Stimulated activated effector memory CD8-positive, alpha-beta T cell treated with anti-CD3 and anti-CD28 coated beads, Interleukin-12 subunit alpha, Interleukin-12 subunit beta, amount 100 ng/mL, for 72 hours (primary cell): ENCODE measurements at regions not wholly inside any gene's neighbourhood (a gene's known extent, or its start where the extent isn't known, plus 50 kb on each side); places are given as distances from the start of the nearest gene placed in this dataset.

Source experiments
- ATAC-seq: fragments of 150-1000 bp; cut with Tn5 transposase; 2 replicates; pipeline ENCODE4 v1.10.0; 2021
- DNase-seq, 2 donors: peaks; one replicate each; pipeline ENCODE4 v3.0.0; 2021 to 2022; ENCODE audit warnings: low spot score in 2 of 2
- H3K27ac Mint-ChIP-seq: one replicate; pipeline ENCODE4 v1.8.0; 2022; ENCODE audit warnings: mild to moderate bottlenecking, mixed read lengths
- H3K36me3 Mint-ChIP-seq: one replicate; pipeline ENCODE4 v1.8.0; 2022; ENCODE audit warnings: mild to moderate bottlenecking, mixed read lengths
- H3K4me1 Mint-ChIP-seq: one replicate; pipeline ENCODE4 v1.8.0; 2022; ENCODE audit warnings: mixed read lengths
- H3K4me3 Mint-ChIP-seq: one replicate; pipeline ENCODE4 v1.8.0; 2022; ENCODE audit warnings: mild to moderate bottlenecking, mixed read lengths
- H3K9me3 Mint-ChIP-seq: one replicate; pipeline ENCODE4 v1.8.0; 2022; ENCODE audit warnings: mixed read lengths

DNA sequence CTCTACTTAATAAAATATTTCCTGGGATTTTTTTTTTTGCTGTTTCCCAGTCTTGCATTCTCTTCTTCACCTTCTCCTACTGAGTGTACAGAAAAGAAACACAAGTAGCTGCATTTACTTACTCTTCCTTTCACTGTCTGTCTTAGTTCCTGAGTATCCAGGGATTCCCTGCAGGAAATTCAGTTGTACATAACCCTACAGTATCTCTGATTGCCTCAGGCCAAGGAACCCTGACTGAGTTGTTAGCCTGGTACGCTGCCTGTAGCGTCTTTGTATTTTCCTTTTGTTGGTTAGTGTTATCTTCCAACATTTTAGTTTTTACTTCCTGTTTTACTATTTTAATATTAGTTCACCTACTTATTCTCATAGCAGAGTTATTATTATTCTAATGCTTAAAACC lies 142.5 kb upstream of the ROBO1 start:
- no peaks in the 10 kb centered on the region for H3K36me3 Mint-ChIP-seq
- DNase-seq (no peak), ATAC-seq (no peak)
- H3K9me3 Mint-ChIP-seq: peaks cover 14% of the 10 kb centered on the region
- H3K4me3 Mint-ChIP-seq: no peak overlapping the region
- no peaks in the 10 kb centered on the region for H3K4me1 Mint-ChIP-seq
- no peak overlapping the region for H3K27ac Mint-ChIP-seq

DNA sequence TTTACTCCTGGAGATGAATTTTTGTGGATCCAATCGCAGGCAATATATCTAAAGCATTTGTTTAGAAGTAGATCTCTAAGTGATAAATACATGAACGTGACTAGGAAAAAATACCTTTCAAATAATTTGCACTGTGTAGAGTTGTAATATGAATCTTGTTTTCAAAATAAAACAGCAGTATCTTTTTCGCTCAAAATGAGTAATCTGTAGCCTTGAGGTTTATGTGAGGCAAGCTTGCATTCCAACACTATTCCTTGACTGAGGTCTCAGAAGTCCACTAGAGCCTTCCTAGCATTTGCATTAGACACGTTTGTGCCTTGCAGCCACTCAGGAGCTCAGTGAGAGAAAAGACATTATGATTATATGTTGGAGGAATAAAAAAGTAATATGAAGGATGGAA lies 138.3 kb upstream of the ROBO1 start:
- H3K4me3 Mint-ChIP-seq: no peak overlapping the region
- H3K36me3 Mint-ChIP-seq: no peaks in the 10 kb centered on the region
- no peak overlapping the region for H3K27ac Mint-ChIP-seq
- DNase-seq (no peak), ATAC-seq (no peak)
- no peaks in the 10 kb centered on the region for H3K4me1 Mint-ChIP-seq
- peaks cover 20% of the 10 kb centered on the region for H3K9me3 Mint-ChIP-seq

DNA sequence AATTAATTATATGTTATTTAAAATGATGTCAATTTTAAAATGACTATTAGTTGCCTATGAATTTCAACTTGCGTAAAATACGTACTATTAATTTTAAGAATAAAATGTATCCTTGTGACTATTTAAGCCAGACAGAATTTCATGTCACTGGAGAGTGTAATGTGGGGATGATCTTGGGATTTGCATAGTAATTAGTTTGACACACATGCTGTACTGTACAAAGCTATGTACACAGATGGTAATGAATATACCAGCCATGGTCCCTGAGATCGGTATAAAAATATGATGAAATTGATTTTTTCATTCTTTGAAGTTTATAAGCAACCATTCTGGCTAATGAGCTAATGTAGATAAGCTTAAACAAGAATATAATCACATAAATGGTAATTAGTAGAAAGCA lies 134.4 kb upstream of the ROBO1 start:
- Mint-ChIP-seq H3K36me3 (no peaks in the 10 kb centered on the region), H3K27ac (no peak overlapping the region), H3K9me3 (peaks cover 25% of the 10 kb centered on the region), H3K4me1 (no peaks in the 10 kb centered on the region), H3K4me3 (no peak overlapping the region)
- DNase-seq (no peak), ATAC-seq (no peak)

DNA sequence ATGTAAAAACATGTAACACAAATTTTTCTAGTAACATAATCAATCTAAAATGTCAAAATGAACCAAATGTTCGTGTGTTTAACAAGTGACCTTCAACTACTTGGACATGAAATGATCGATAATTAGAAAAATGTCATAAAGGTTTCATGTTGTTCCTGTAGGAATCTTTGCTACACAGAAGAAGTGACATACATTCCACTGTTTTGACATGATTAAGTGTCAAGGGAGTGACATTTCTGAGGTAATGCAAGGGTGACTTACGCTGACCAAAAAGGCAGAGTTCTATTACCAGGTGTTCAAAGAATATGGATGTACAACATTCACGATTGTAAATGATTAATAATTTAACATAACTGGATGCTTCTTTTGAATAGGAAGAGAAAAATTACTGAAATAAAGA lies 131.1 kb upstream of the ROBO1 start:
- Mint-ChIP-seq H3K4me1 (no peaks in the 10 kb centered on the region), H3K27ac (no peak overlapping the region)

DNA sequence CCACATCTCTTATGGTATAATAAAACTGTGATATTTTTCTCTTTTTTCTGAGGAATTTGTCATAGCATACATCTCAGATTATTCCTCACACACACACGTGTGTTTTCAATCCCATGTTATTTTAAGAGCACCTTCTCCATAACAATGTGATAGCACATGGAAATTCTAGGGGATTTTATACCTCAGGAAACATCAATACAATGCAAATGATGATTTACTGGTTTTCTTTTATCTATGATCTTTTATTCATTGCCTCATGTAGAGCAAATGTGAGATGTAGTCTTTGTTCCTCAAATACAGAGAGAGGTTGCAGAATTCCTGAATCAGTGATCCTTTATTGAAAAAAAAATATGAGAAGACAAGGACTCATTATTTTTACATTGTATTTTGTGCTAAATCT lies 128.3 kb upstream of the ROBO1 start:
- Mint-ChIP-seq H3K4me1 (no peaks in the 10 kb centered on the region), H3K4me3 (no peak overlapping the region), H3K9me3 (peaks cover 19% of the 10 kb centered on the region), H3K36me3 (no peaks in the 10 kb centered on the region), H3K27ac (no peak overlapping the region)
- ATAC-seq (no peak), DNase-seq (no peak)

More for the DNA sequence above, 131.1 kb upstream of the ROBO1 start:
- no peaks in the 10 kb centered on the region for H3K36me3 Mint-ChIP-seq
- DNase-seq (no peak), ATAC-seq (no peak)
- no peak overlapping the region for H3K4me3 Mint-ChIP-seq
- H3K9me3 Mint-ChIP-seq: peaks cover 22% of the 10 kb centered on the region

DNA sequence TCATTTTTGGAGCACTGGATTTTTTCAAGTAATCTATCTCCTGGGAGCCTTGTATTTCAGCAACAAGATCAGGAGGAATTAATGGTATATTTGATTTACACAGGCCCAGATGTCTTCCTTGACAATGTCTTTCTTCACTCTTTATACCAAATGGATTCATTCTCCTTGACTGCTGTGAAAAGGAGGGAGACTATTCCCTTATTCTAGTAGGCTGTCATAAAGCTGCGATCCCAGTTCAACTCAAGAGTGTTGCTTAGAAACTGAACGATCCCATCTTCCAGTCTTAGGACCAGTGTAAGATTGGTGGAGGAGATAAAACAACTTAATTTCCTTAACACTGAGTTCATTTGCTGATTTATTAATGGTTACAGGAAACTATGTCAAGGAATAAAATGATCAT lies 119.4 kb upstream of the ROBO1 start:
- Mint-ChIP-seq H3K36me3 (no peaks in the 10 kb centered on the region), H3K27ac (no peak overlapping the region), H3K4me1 (no peaks in the 10 kb centered on the region), H3K9me3 (peaks cover 18% of the 10 kb centered on the region), H3K4me3 (no peak overlapping the region)
- DNase-seq: no peak
- ATAC-seq: no peak

DNA sequence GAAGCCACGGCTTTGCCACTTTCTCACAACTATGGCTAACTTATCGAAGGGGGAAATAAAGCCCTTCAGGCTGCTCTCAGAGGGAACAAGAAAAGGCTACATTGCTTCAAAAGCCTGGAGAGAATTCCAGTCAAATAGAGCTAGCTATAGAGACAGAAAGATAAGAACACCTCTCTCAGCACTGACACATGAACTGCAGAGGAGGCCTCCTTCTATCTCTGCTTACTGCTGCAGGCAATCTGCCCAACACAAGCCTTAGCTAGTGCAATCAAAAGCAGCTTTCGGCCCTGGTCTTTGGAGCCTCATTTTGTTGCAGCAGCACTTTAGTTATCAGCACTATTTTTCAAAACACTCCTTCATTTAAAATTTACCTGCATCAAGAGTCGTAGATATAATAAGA lies 118.4 kb upstream of the ROBO1 start:
- Mint-ChIP-seq H3K9me3 (peaks cover 18% of the 10 kb centered on the region), H3K4me3 (no peak overlapping the region), H3K36me3 (no peaks in the 10 kb centered on the region), H3K4me1 (no peaks in the 10 kb centered on the region), H3K27ac (no peak overlapping the region)
- no peak for ATAC-seq
- no peak for DNase-seq

DNA sequence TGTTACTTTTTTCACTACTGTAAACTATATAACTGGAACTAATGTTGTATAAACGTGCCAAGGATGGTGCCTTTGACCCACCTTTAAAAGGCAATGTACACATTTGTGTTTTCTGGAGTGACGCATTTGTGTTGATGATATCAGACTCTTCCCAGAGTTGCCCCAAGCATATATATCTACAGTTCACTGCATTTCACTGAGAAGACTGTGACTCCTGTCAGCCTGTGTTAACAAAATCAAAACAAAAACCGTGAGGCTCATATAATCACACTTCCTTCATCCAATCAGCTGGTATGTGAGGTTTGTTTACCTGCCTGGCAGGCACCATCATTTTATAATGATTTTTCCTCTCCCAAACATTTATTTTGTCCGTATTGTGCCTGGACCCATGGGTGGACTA lies 117.6 kb upstream of the ROBO1 start:
- no peak overlapping the region for H3K27ac Mint-ChIP-seq
- no peak overlapping the region for H3K4me3 Mint-ChIP-seq
- no peaks in the 10 kb centered on the region for H3K36me3 Mint-ChIP-seq
- no peaks in the 10 kb centered on the region for H3K4me1 Mint-ChIP-seq
- H3K9me3 Mint-ChIP-seq: peaks cover 13% of the 10 kb centered on the region
- ATAC-seq (no peak), DNase-seq (no peak)

DNA sequence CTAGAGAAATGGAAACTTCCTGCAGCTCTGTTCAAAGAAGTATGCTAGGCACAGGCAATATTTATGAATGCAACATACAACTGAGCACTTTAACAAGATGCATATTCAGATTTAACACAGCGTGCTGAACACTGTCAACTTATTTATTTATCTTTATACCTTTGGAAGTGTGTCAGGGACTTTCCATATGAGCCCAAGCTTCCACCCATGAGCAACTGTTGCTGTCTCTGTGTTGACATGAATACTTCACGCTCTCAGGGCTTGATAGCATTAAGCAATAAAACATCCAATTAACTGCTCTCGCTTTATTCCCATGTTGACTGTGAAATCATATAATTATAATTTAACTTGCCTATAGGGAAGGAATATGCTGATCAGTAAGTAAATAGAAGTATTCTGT lies 116.6 kb upstream of the ROBO1 start:
- Mint-ChIP-seq H3K27ac (no peak overlapping the region), H3K4me1 (no peaks in the 10 kb centered on the region), H3K9me3 (peaks cover 7% of the 10 kb centered on the region), H3K36me3 (no peaks in the 10 kb centered on the region), H3K4me3 (no peak overlapping the region)
- no peak for DNase-seq
- ATAC-seq: no peak

DNA sequence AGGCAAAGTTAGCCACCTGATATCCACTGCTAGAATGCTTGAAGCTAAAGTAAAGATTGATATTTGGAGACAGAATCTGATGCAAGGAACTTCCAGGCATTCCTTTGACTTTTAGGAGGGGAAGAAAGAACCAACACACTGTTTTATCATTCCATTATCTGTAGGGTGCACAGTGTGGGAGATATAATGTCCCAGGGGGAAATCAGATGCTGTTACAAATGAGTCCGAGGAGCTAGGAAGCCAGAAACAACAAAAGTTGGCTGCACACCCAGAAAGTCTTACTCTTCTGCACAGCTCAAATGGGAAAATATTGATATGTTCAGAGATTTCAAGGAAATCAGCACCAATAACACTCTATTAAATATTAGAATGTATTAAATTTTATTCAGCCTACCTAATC lies 113.6 kb upstream of the ROBO1 start:
- H3K36me3 Mint-ChIP-seq: no peaks in the 10 kb centered on the region
- no peak for ATAC-seq
- no peaks in the 10 kb centered on the region for H3K4me1 Mint-ChIP-seq
- H3K9me3 Mint-ChIP-seq: peaks cover 12% of the 10 kb centered on the region
- no peak overlapping the region for H3K27ac Mint-ChIP-seq
- H3K4me3 Mint-ChIP-seq: no peak overlapping the region
- no peak for DNase-seq

DNA sequence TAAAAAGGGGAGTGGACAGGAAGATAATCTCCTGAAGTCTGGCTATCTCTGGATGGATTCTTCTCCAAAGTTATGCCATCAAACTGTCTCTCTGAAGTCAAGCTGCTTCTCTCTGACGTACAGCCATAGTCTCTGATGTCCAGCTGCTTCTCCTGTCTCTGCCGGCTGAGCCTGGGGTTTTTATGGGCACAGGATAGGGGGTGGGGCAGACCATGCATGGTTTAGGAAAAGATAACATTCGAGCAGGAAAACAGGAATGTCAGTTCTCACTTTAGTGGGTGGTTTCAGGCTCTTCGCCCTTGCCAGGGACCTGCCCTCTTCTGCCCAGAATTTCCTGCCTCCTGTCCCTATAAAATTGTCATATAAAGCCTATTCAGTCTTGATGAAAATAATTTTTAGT lies 110.9 kb upstream of the ROBO1 start:
- DNase-seq (no peak), ATAC-seq (no peak)
- no peak overlapping the region for H3K4me3 Mint-ChIP-seq
- no peak overlapping the region for H3K27ac Mint-ChIP-seq
- H3K4me1 Mint-ChIP-seq: no peaks in the 10 kb centered on the region
- peaks cover 9% of the 10 kb centered on the region for H3K9me3 Mint-ChIP-seq
- H3K36me3 Mint-ChIP-seq: no peaks in the 10 kb centered on the region

DNA sequence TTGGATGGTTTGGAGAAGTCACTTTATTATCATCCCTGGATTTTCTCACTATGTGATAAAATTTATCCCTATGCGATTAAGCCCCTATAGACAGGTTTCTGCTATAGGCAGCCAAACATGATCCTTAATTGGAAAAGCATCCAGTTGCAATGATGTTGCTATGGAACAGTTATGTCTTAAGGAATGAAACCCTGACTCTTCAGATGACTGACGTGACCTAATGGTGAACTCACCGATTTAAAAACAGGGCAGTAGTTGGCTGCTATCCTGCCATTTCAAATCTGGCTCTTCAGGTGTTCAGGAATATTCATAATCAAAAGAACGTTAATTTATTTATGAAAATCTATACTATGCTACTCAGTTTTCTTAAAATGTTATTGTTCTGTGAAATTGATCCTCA lies 106.8 kb upstream of the ROBO1 start:
- H3K4me3 Mint-ChIP-seq: no peak overlapping the region
- H3K4me1 Mint-ChIP-seq: no peaks in the 10 kb centered on the region
- no peak overlapping the region for H3K27ac Mint-ChIP-seq
- DNase-seq (no peak), ATAC-seq (no peak)
- H3K9me3 Mint-ChIP-seq: peaks cover 11% of the 10 kb centered on the region
- no peaks in the 10 kb centered on the region for H3K36me3 Mint-ChIP-seq

DNA sequence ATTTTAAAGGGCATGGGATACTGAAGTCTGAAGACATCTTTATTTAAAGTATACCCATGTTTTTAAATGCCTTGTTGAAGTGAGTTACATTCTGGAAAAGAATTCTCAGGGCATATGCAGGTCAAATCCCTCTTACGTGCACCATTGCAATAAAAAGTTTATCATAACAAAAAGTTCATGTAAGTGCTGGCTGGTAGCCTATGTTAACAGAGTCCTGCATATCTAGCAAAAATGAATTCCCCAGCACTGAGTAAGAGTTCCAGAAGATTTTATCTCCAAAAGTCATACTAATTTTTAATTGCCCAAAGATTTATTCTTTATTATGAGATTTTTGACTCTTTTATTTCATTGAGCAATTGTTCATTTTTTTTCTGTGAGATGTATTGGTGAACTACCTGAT lies 104.7 kb upstream of the ROBO1 start:
- Mint-ChIP-seq H3K9me3 (peaks cover 21% of the 10 kb centered on the region), H3K4me1 (no peaks in the 10 kb centered on the region), H3K27ac (no peak overlapping the region), H3K4me3 (no peak overlapping the region), H3K36me3 (no peaks in the 10 kb centered on the region)
- DNase-seq: no peak
- no peak for ATAC-seq

DNA sequence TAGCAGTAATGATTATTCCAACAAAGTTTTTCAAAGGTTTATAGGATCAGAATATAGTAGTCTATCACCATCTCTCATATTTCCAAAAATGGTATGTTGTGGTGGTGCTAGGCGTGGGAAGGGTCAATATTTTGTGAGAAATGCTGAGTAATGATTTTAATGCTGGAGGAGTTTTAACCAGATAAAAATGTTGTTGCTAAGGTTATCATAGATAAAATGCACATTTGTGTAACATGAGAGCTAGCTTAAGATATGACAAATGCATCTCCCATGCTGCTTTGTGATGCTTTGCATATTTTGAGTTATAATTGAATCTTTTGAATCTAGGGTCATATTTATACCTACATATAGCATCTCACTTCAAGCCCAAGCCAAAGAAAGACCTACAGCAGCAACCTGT lies 103.9 kb upstream of the ROBO1 start:
- Mint-ChIP-seq H3K9me3 (peaks cover 19% of the 10 kb centered on the region), H3K4me1 (no peaks in the 10 kb centered on the region), H3K27ac (no peak overlapping the region), H3K4me3 (no peak overlapping the region), H3K36me3 (no peaks in the 10 kb centered on the region)
- ATAC-seq (no peak), DNase-seq (no peak)

DNA sequence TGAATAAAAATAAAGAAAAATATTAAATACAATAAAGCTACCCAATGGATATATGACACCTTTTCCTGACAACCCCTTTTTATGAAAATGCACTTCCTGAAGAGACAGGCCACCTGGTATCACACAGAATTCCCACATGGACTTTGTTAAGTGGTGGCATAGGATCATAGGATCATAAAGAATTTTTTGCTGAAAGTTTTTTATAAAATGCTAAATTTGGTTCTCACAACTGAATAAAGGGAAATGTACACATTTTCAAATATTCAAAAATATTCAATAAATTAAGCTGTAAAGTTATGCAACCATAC lies 102.5 kb upstream of the ROBO1 start:
- DNase-seq (no peak), ATAC-seq (no peak)
- H3K27ac Mint-ChIP-seq: no peak overlapping the region
- H3K36me3 Mint-ChIP-seq: no peaks in the 10 kb centered on the region
- H3K9me3 Mint-ChIP-seq: peaks cover 19% of the 10 kb centered on the region
- H3K4me3 Mint-ChIP-seq: no peak overlapping the region
- H3K4me1 Mint-ChIP-seq: no peaks in the 10 kb centered on the region

DNA sequence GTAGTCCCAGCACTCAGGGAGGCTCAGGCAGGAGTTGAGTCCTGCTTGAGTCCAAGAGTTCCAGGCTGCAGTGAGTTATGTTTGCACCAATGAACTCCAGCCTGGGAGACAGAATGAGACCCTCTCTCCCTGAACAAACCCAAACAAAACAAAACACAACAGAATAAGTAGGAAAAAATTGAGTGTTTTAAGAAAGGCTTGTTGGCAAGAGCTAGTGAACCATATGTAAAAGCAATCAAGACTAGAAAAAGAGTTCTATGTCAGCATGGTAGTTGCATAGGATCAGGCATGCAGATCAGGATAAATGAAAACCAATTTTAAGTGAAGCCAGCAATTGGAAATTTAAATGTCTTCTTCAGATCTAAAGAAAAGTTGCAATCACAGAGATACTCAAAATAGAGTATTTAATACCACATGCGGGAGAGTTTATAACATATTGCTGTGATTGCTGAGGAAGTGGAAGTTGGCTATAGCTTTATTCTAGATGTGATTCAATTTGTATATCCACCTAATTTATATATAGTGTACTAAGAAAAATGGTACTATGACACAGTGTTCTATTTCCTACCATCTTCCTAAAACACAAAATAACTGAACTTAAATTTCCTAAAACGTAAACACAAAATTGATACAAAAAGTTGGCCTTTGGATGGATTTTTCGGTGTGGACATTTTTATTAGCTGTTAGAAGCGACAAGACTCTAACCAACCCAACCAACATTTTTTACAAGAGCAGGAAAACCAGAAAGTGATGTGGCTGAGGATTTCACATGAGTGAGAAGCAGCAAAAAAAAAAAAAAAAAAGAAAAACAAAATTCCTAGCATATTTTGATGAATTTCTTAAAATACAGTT lies 101.9 kb upstream of the ROBO1 start:
- H3K27ac Mint-ChIP-seq: no peak overlapping the region
- H3K4me1 Mint-ChIP-seq: no peaks in the 10 kb centered on the region
- no peaks in the 10 kb centered on the region for H3K36me3 Mint-ChIP-seq
- H3K4me3 Mint-ChIP-seq: no peak overlapping the region
- DNase-seq (no peak), ATAC-seq (no peak)
- peaks cover 19% of the 10 kb centered on the region for H3K9me3 Mint-ChIP-seq

DNA sequence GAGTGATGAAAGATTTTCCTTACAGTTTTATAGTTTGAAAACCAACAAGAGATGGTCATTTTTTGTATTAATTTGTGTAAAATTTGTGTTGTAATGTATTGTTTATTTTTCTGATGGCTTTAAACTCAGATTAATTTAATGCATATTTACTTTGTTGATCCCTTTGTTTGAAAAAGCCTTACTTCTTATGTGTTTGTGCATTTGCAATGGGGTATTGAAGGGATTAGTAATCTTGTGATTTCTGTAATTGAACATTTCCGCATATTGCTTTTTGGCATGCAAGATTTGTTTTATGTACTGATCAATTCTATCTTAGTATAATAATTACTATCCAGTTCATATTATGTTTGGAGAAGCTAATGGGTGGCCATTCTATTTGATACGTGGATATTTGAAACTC lies 98.4 kb upstream of the ROBO1 start:
- ATAC-seq (no peak), DNase-seq (no peak)
- Mint-ChIP-seq H3K4me3 (no peak overlapping the region), H3K4me1 (no peaks in the 10 kb centered on the region), H3K27ac (no peak overlapping the region), H3K9me3 (peaks cover 20% of the 10 kb centered on the region), H3K36me3 (no peaks in the 10 kb centered on the region)
